Neural progenitor cell (in vitro differentiated cells): ENCODE measurements at regions not wholly inside any gene's neighbourhood (a gene's known extent, or its start where the extent isn't known, plus 50 kb on each side); places are given as distances from the start of the nearest gene placed in this dataset.

Source experiments
- DNase-seq: peaks from one replicate; pipeline ENCODE4 v3.0.0-alpha.2; 2016; ENCODE audit warnings: low spot score
- H2AFZ ChIP-seq: fragments of 200-600 bp; sonication (generic); replicated peaks from 2 replicates; pipeline ENCODE4 v1.6.1; 2016; ENCODE audit warnings: antibody characterized with exemption
- H3F3A ChIP-seq: fragments of 200-600 bp; sonication (generic); 2 replicates; pipeline ENCODE4 v1.6.1; 2016; ENCODE audit warnings: antibody characterized with exemption, low read depth
- H3K27ac ChIP-seq: fragments of 200-600 bp; sonication (generic); 2 replicates; pipeline ENCODE4 v1.5.1; 2016; ENCODE audit warnings: mild to moderate bottlenecking
- H3K27me3 ChIP-seq: fragments of 200-600 bp; sonication (generic); 2 replicates; pipeline ENCODE4 v1.6.1; 2016; ENCODE audit warnings: mild to moderate bottlenecking, moderate library complexity
- H3K36me3 ChIP-seq: fragments of 200-600 bp; sonication (generic); 2 replicates; pipeline ENCODE4 v1.5.1; 2016
- H3K4me1 ChIP-seq: fragments of 200-600 bp; sonication (generic); 2 replicates; pipeline ENCODE4 v1.6.1; 2016; ENCODE audit warnings: mixed run types
- H3K4me2 ChIP-seq: fragments of 200-600 bp; sonication (generic); 2 replicates; pipeline ENCODE4 v1.6.1; 2016
- H3K4me3 ChIP-seq: fragments of 200-600 bp; sonication (generic); 2 replicates; pipeline ENCODE4 v1.5.1; 2016
- H3K79me2 ChIP-seq: fragments of 200-600 bp; sonication (generic); 2 replicates; pipeline ENCODE4 v1.6.1; 2016; ENCODE audit warnings: low read depth
- H3K9ac ChIP-seq: fragments of 200-600 bp; sonication (generic); 2 replicates; pipeline ENCODE4 v1.6.1; 2016
- H3K9me3 ChIP-seq: fragments of 200-600 bp; sonication (generic); 2 replicates; pipeline ENCODE4 v1.5.1; 2016; ENCODE audit warnings: low read depth
- H4K20me1 ChIP-seq: fragments of 200-600 bp; sonication (generic); 2 replicates; pipeline ENCODE4 v1.6.1; 2016; ENCODE audit warnings: low read depth
- H3K27ac Mint-ChIP-seq: 3 replicates; pipeline ENCODE4 v1.8.0; 2021; ENCODE audit warnings: mixed read lengths
- H3K27me3 Mint-ChIP-seq: 2 replicates; pipeline ENCODE4 v1.8.0; 2022; ENCODE audit warnings: low read depth, mild to moderate bottlenecking, inconsistent platforms, moderate library complexity, mixed read lengths; ENCODE audit not compliant: insufficient read depth
- H3K36me3 Mint-ChIP-seq: 3 replicates; pipeline ENCODE4 v1.8.0; 2021; ENCODE audit warnings: mixed read lengths
- H3K4me1 Mint-ChIP-seq: 3 replicates; pipeline ENCODE4 v1.8.0; 2021; ENCODE audit warnings: mixed read lengths
- H3K4me3 Mint-ChIP-seq: 3 replicates; pipeline ENCODE4 v1.8.0; 2021; ENCODE audit warnings: mild to moderate bottlenecking, moderate library complexity, mixed read lengths
- H3K9me3 Mint-ChIP-seq: 3 replicates; pipeline ENCODE4 v1.8.0; 2020; ENCODE audit warnings: mixed read lengths
- EZH2 ChIP-seq: fragments of 200-600 bp; sonication (generic); IDR thresholded peaks from 2 replicates; pipeline ENCODE4 v1.6.1; 2017; ENCODE audit warnings: antibody characterized with exemption, mild to moderate bottlenecking, moderate library complexity
- EZH2phosphoT487 ChIP-seq: fragments of 200-600 bp; sonication (generic); IDR thresholded peaks from 2 replicates; pipeline ENCODE4 v1.6.1; 2017; ENCODE audit warnings: antibody characterized with exemption
- TF ChIP-seq, protein P1 (sequence below): fragments of 200-600 bp; sonication (generic); IDR thresholded peaks from 2 replicates; pipeline ENCODE4 v1.5.1; 2017; ENCODE audit warnings: antibody characterized with exemption, mild to moderate bottlenecking

- Histone ChIP-seq H3K4me3 (no peak overlapping the region), H3K4me2 (no peak overlapping the region), H2AFZ (peak overlapping the region; percentile 82), H3K4me1 (peaks cover 6% of the 10 kb centered on the region), H3K27ac (no peak overlapping the region), H4K20me1 (no peaks in the 10 kb centered on the region), H3K9me3 (no peaks in the 10 kb centered on the region), H3F3A (no peaks in the 10 kb centered on the region), H3K27me3 (no peaks in the 10 kb centered on the region), H3K79me2 (no peaks in the 10 kb centered on the region), H3K9ac (no peak overlapping the region), H3K36me3 (no peaks in the 10 kb centered on the region)
- Mint-ChIP-seq H3K27ac (no peak overlapping the region), H3K9me3 (peaks cover 3% of the 10 kb centered on the region), H3K4me3 (no peak overlapping the region), H3K4me1 (peaks cover 24% of the 10 kb centered on the region), H3K36me3 (no peaks in the 10 kb centered on the region), H3K27me3 (peaks cover 10% of the 10 kb centered on the region)
- no peak for DNase-seq
- TF ChIP-seq, protein P1, sequence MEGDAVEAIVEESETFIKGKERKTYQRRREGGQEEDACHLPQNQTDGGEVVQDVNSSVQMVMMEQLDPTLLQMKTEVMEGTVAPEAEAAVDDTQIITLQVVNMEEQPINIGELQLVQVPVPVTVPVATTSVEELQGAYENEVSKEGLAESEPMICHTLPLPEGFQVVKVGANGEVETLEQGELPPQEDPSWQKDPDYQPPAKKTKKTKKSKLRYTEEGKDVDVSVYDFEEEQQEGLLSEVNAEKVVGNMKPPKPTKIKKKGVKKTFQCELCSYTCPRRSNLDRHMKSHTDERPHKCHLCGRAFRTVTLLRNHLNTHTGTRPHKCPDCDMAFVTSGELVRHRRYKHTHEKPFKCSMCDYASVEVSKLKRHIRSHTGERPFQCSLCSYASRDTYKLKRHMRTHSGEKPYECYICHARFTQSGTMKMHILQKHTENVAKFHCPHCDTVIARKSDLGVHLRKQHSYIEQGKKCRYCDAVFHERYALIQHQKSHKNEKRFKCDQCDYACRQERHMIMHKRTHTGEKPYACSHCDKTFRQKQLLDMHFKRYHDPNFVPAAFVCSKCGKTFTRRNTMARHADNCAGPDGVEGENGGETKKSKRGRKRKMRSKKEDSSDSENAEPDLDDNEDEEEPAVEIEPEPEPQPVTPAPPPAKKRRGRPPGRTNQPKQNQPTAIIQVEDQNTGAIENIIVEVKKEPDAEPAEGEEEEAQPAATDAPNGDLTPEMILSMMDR, result no peak
These were observed 79.2 kb upstream of the POMP start for GRCh38 chr13:28579736-28580135.

DNA sequence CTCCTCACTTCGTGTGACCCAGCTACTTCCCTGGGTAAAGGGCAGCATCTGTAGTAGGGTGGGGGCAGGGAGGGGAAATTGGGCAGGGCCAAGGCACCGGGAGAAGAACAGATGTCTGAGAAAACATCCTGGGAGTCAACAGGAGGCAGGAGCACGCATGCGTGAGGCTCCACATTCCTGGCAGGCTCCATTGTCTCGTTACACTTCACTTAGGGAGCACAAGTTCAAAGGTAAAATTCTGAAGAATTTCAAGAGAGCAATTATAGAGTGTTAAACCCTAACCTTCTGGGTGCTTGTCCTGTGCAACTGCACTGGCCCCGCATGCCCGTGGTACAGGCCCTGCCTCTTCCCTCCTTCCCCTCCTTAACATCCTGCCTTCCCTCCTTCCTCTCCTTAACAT is 79.6 kb upstream of the POMP start:
- peaks cover 24% of the 10 kb centered on the region for H3K4me1 Mint-ChIP-seq
- H3K79me2 ChIP-seq, result no peaks in the 10 kb centered on the region
- no peaks in the 10 kb centered on the region for H3K36me3 ChIP-seq
- H3K9me3 Mint-ChIP-seq, result peaks cover 3% of the 10 kb centered on the region
- H3F3A ChIP-seq, result no peaks in the 10 kb centered on the region
- H4K20me1 ChIP-seq, result no peaks in the 10 kb centered on the region
- peak; percentile 49 for DNase-seq
- H3K4me3 Mint-ChIP-seq, result no peak overlapping the region
- no peak overlapping the region for H3K27ac Mint-ChIP-seq
- H3K4me3 ChIP-seq, result no peak overlapping the region
- no peak overlapping the region for H3K9ac ChIP-seq
- H3K9me3 ChIP-seq, result no peaks in the 10 kb centered on the region
- H3K27me3 Mint-ChIP-seq, result peaks cover 10% of the 10 kb centered on the region
- peak overlapping the region; percentile 82 for H2AFZ ChIP-seq
- no peak overlapping the region for H3K4me2 ChIP-seq
- no peaks in the 10 kb centered on the region for H3K36me3 Mint-ChIP-seq
- no peaks in the 10 kb centered on the region for H3K27me3 ChIP-seq
- TF ChIP-seq EZH2phosphoT487 (no peak), EZH2 (no peak)
- TF ChIP-seq, protein P1, result no peak
- H3K4me1 ChIP-seq, result peaks cover 6% of the 10 kb centered on the region
- H3K27ac ChIP-seq, result no peak overlapping the region

DNA sequence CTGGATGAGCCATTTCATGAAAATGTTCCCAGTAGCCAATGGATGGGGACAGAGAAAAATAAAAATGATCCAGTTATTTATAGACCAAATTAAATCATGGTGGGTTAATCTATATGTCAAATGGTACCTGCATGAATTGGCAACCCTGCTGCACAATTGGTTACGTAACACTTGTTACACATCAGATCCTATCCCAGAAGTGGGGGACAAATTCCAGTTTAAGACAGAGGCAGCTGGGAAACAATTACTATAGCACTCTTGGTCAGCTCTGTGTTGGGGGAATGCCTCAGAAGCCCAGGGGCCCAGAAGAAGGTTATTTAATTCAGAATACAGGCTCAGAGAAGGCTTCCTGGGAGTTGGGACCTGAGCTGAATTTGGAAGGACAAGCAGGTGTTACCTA is 81.1 kb upstream of the FLT1 start:
- Histone ChIP-seq H3K36me3 (no peaks in the 10 kb centered on the region), H3K9me3 (no peaks in the 10 kb centered on the region), H3K27me3 (no peaks in the 10 kb centered on the region), H3K79me2 (no peaks in the 10 kb centered on the region), H3F3A (no peaks in the 10 kb centered on the region), H3K4me2 (no peak overlapping the region), H4K20me1 (no peaks in the 10 kb centered on the region), H3K4me3 (no peak overlapping the region), H3K9ac (no peak overlapping the region), H2AFZ (no peak overlapping the region), H3K4me1 (peaks cover 6% of the 10 kb centered on the region), H3K27ac (no peak overlapping the region)
- Mint-ChIP-seq H3K9me3 (peaks cover 3% of the 10 kb centered on the region), H3K27ac (no peak overlapping the region), H3K4me1 (peaks cover 17% of the 10 kb centered on the region), H3K36me3 (no peaks in the 10 kb centered on the region), H3K27me3 (peaks cover 10% of the 10 kb centered on the region), H3K4me3 (no peak overlapping the region)
- no peak for DNase-seq
- TF ChIP-seq, protein P1, result no peak
- TF ChIP-seq EZH2phosphoT487 (no peak), EZH2 (no peak)

DNA sequence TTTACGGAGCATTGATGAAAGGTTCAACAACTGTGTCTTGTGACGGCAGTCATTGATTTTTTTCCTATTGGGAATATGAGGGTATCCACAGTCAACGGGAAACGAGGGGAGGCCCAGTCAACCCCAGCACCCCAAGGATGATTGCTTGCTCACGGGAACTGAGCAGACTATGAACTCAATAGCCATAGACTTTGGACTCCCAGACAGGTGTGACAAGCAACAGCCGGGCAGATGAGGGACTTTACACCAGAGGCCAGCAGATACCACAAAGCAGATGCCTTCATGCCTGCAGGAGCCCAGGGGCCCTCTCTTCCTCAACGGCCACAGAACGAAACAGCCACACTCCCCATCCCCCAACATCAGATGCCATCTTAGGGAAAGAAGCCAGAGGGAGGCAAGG is 80.3 kb upstream of the FLT1 start:
- Histone ChIP-seq H3K36me3 (no peaks in the 10 kb centered on the region), H3K27me3 (no peaks in the 10 kb centered on the region), H3K9me3 (no peaks in the 10 kb centered on the region), H3K79me2 (no peaks in the 10 kb centered on the region), H3K4me1 (peaks cover 6% of the 10 kb centered on the region), H3K27ac (no peak overlapping the region), H4K20me1 (no peaks in the 10 kb centered on the region), H2AFZ (no peak overlapping the region), H3K4me3 (no peak overlapping the region), H3F3A (no peaks in the 10 kb centered on the region), H3K9ac (no peak overlapping the region), H3K4me2 (no peak overlapping the region)
- H3K27me3 Mint-ChIP-seq, result peaks cover 10% of the 10 kb centered on the region
- H3K4me1 Mint-ChIP-seq, result peaks cover 17% of the 10 kb centered on the region
- TF ChIP-seq EZH2phosphoT487 (no peak), EZH2 (no peak)
- TF ChIP-seq, protein P1, result no peak
- no peak overlapping the region for H3K27ac Mint-ChIP-seq
- no peaks in the 10 kb centered on the region for H3K9me3 Mint-ChIP-seq
- H3K4me3 Mint-ChIP-seq, result no peak overlapping the region
- no peaks in the 10 kb centered on the region for H3K36me3 Mint-ChIP-seq
- DNase-seq, result no peak
